WERI-Rb-1 (cell line): ENCODE measurements at regions not wholly inside any gene's neighbourhood (a gene's known extent, or its start where the extent isn't known, plus 50 kb on each side); places are given as distances from the start of the nearest gene placed in this dataset.
A peak's percentile ranks its signal among the peaks of the same experiment; 100 is the strongest.

ENCODE experiments used
- DNase-seq: peaks from one replicate; pipeline ENCODE4 v3.0.0-alpha.2; 2020
- H3K27ac ChIP-seq: fragments of 250-450 bp; sonication (Bioruptor Pico); 2 replicates; pipeline ENCODE4 v1.5.1; 2020; ENCODE audit warnings: mild to moderate bottlenecking, moderate library complexity
- H3K27me3 ChIP-seq: fragments of 250-450 bp; sonication (Bioruptor Pico); 2 replicates; pipeline ENCODE4 v1.5.1; 2021; ENCODE audit warnings: mild to moderate bottlenecking, low read depth, moderate library complexity; ENCODE audit not compliant: insufficient read depth, severe bottlenecking
- H3K36me3 ChIP-seq: fragments of 250-450 bp; sonication (Bioruptor Pico); 2 replicates; pipeline ENCODE4 v1.5.1; 2020; ENCODE audit warnings: mild to moderate bottlenecking, moderate library complexity
- H3K4me3 ChIP-seq: 2 replicates; pipeline ENCODE4 v1.5.1; 2011; ENCODE audit warnings: low read depth, mild to moderate bottlenecking, control low read depth, low read length
- H3K9me3 ChIP-seq: fragments of 250-450 bp; sonication (Bioruptor Pico); 2 replicates; pipeline ENCODE4 v1.5.1; 2021; ENCODE audit warnings: mild to moderate bottlenecking, moderate library complexity; ENCODE audit not compliant: severe bottlenecking
- TF ChIP-seq, protein P1 (sequence below): IDR thresholded peaks from 2 replicates; pipeline ENCODE4 v1.5.1; 2011; ENCODE audit warnings: low read depth, mild to moderate bottlenecking, control low read depth, inconsistent platforms, low read length

DNA sequence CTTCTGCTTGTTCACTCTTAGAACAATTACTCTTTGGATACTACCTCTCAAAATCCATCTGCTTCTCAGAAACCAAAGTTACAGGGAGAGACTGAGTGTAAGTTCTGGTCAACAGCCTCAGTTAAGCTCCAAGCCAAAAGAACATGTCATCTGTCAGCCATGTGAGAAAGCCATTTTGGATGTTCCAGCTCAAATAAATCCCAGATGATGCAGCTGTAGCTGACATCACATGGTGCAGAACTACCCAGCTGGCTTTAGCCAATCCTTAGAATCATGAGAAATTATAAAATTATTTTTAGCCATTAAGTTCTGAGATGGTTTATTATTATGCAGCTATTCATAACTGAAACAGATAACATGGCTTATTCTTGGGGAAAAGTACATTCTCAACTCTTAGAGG is 696.0 kb downstream of the ZNF385D start:
- TF ChIP-seq, protein P1, sequence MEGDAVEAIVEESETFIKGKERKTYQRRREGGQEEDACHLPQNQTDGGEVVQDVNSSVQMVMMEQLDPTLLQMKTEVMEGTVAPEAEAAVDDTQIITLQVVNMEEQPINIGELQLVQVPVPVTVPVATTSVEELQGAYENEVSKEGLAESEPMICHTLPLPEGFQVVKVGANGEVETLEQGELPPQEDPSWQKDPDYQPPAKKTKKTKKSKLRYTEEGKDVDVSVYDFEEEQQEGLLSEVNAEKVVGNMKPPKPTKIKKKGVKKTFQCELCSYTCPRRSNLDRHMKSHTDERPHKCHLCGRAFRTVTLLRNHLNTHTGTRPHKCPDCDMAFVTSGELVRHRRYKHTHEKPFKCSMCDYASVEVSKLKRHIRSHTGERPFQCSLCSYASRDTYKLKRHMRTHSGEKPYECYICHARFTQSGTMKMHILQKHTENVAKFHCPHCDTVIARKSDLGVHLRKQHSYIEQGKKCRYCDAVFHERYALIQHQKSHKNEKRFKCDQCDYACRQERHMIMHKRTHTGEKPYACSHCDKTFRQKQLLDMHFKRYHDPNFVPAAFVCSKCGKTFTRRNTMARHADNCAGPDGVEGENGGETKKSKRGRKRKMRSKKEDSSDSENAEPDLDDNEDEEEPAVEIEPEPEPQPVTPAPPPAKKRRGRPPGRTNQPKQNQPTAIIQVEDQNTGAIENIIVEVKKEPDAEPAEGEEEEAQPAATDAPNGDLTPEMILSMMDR, result no peak
- Histone ChIP-seq H3K9me3 (no peaks in the 10 kb centered on the region), H3K4me3 (no peak overlapping the region), H3K36me3 (no peaks in the 10 kb centered on the region), H3K27ac (no peak overlapping the region), H3K27me3 (no peaks in the 10 kb centered on the region)
- no peak for DNase-seq

DNA sequence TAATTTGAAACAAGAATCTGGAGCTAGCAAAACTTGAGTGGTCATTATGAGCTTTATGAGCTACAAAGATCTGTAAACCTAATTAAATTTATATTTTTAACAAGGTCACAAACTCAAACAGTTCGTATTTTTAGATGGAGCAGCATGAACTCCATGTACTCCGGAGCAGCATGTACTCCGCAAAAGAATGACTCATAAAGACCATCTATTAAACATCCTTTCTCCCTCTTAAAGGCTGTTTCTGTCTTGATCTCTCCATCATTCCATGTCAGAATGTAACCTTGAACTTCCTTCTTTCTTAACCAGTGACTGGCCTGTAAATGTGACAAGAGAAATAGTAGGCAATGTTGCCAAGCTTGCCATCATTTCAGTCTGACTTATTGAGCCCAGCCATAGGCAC is 696.9 kb downstream of the ZNF385D start:
- H3K9me3 ChIP-seq, result no peaks in the 10 kb centered on the region
- DNase-seq, result no peak
- TF ChIP-seq, protein P1, result no peak
- H3K36me3 ChIP-seq, result no peaks in the 10 kb centered on the region
- H3K27me3 ChIP-seq, result no peaks in the 10 kb centered on the region
- H3K4me3 ChIP-seq, result no peak overlapping the region
- H3K27ac ChIP-seq, result no peak overlapping the region

DNA sequence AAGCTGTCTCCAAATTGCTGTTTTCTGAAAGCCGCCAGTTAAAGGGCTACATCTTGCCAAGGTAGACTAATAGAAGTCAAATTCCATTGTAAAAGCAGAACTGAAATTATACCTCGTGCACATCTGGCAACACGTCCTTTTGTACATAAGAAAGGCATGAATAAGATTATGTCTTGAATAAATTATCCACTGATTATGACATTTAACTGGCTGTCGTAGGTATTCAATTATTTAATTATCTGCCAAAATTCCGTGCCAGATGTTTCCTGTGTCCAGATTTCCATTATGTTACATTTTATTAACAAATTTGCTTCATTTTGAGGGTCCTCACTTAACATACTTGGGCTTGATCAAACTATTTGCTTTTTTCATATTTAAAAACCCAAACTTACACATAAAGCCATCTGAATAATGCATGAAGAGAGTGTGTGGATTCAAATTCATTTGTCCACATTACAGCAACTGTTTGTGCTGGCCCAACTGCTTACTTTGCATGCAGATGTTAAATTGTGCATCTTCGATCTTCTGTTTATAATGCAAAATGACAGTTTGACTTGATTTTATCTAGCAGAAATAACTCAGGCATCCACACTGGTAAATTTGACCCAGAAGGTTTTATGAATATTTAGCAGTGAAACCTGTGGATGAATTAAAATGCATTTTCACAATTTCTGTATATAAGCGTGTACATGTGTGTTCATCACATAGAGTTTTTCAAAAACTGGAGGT is 701.5 kb downstream of the ZNF385D start:
- Histone ChIP-seq H3K36me3 (no peaks in the 10 kb centered on the region), H3K4me3 (no peak overlapping the region), H3K27me3 (no peaks in the 10 kb centered on the region), H3K9me3 (no peaks in the 10 kb centered on the region), H3K27ac (no peak overlapping the region)
- no peak for DNase-seq
- TF ChIP-seq, protein P1, result no peak

DNA sequence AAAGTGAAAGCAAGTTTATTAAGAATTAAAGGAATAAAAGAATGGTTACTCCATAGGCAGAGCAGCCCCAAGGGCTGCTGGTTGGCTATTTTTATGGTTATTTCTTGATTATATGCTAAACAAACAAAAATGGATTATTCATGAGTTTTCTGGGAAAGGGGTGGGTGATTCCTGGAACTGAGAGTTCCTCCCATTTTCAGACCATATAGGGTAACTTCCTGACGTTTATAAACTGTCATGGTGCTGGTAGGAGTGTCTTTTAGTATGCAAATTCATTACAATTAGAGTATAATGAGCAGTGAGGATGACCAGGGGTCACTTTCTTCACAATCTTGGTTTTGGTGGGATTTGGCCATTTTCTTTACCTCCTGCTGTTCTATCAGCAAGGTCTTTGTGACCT is 707.9 kb downstream of the ZNF385D start:
- Histone ChIP-seq H3K36me3 (no peaks in the 10 kb centered on the region), H3K4me3 (no peak overlapping the region), H3K9me3 (no peaks in the 10 kb centered on the region), H3K27me3 (no peaks in the 10 kb centered on the region), H3K27ac (no peak overlapping the region)
- DNase-seq, result no peak
- TF ChIP-seq, protein P1, result no peak

DNA sequence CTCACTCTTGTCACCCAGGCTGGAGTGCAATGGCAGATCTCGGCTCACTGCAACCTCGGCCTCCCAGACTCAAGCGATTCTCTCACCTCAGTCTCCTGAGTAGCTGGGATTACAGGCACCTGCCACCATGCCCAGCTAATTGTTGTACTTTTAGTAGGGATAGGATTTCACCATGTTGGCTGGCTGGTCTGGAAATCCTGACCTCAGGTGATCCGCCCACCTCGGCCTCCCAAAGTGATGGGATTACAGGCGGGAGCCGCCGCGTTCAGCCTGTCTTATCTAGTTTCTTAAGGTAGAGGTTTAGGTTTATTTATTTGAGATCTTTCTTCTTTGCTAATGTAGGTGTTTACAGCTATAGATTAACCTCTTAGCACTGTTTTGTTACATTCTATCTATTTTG is 708.8 kb downstream of the ZNF385D start:
- Histone ChIP-seq H3K36me3 (no peaks in the 10 kb centered on the region), H3K27ac (peak overlapping the region; percentile 38), H3K4me3 (no peak overlapping the region), H3K9me3 (no peaks in the 10 kb centered on the region), H3K27me3 (no peaks in the 10 kb centered on the region)
- TF ChIP-seq, protein P1, result no peak
- DNase-seq, result peak; percentile 84

DNA sequence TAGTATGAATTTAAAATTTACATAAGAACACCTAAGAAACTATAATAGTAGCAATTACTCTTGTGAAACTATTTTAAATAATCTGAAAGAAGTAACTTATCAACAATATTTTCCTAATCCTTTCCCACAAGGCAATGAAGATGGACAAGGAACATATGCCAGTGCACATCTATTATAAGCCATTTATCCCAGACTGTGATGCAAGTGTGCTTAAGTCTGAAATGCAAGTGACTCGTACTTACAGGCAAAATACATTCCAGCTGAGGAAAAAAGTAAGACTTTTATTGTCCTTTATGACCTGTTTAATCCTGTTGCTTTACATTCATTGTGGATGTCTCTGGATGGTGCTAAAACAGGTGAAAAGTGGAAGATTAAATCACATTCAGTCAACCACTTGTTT is 709.4 kb downstream of the ZNF385D start:
- TF ChIP-seq, protein P1, result no peak
- H3K27me3 ChIP-seq, result no peaks in the 10 kb centered on the region
- no peaks in the 10 kb centered on the region for H3K36me3 ChIP-seq
- H3K9me3 ChIP-seq, result no peaks in the 10 kb centered on the region
- peak overlapping the region; percentile 38 for H3K27ac ChIP-seq
- H3K4me3 ChIP-seq, result no peak overlapping the region
- no peak for DNase-seq
